Hypothalamus (tissue), 51 donors: ENCODE measurements at regions not wholly inside any gene's neighbourhood (a gene's known extent, or its start where the extent isn't known, plus 50 kb on each side); places are given as distances from the start of the nearest gene placed in this dataset.
"Not testable (repeated sequence)": the region's sequence is repeated elsewhere in the genome, so short reads cannot be mapped to it uniquely, and the experiment has no call there.

Source experiments
- DNase-seq, 51 donors: peaks; one replicate each; lab custom pipeline; 2025; lab: John Stamatoyannopoulos, UW

GRCh38 chr9:2277133-2277532 lies 262.0 kb downstream of the SMARCA2 start:
- DNase-seq = not testable (repeated sequence)

DNA sequence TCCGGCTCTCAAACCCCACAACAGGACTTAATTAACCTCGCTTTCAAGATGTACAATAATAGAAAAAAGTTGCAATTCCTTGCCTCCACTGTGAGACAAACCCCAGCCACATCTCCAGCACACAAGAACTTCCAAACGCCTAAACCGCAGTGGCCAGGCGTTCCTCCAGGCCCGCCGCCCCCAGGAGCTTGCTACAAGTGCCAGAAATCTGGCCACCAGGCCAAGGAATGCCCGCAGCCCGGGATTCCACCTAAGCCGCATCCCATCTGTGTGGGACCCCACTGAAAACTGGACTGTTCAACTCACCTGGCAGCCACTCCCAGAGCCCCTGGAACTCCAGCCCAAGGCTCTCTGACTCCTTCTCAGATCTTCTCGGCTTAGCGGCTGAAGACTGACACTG lies 262.5 kb downstream of the SMARCA2 start:
- not testable (repeated sequence) for DNase-seq

DNA sequence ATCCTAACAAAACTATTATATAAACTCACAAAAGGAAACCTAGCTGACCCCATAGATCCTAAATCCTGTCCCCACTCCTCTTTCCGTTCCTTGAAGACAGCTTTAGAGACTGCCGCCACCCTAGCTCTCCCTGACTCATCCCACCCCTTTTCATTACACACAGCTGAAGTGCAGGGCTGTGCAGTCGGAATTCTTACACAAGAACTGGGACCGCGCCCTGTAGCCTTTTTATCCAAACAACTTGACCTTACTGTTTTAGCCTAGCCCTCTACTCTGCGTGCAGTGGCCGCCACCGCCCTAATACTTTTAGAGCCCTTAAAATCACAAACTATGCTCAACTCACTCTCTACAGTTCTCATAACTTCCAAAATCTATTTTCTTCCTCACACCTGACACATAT lies 264.0 kb downstream of the SMARCA2 start:
- not testable (repeated sequence) for DNase-seq

DNA sequence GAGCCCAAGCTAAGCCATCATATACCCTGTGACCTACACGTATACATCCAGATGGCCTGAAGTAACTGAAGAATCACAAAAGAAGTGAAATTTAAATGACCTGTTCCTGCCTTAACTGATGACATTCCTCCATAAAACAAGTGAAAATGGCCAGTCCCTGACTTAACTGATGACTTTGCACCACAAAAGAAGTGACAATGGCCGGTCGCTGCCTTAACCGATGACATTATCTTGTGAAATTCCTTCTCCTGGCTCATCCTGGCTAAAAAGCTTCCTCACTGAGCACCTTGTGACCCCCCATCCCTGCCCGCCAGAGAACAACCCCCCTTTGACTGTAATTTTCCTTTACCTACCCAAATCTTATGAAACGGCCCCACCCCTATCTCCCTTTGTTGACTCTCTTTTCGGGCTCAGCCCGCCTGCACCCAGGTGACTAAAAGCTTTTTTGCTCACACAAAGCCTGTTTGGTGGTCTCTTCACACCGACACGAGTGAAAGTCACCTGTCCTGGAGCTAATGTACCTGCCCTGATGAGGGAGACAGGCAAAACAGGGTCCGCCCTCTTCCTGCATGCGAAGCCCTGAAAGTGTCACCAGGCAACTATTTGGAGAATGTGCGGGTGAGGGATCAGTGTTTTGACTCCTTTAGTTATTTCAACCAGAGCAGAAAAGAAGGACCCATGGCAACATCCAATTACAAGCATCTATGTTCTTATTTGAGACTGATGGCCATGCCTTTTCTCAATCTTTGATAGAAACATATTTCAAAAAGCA lies 266.1 kb downstream of the SMARCA2 start:
- no peak for DNase-seq

DNA sequence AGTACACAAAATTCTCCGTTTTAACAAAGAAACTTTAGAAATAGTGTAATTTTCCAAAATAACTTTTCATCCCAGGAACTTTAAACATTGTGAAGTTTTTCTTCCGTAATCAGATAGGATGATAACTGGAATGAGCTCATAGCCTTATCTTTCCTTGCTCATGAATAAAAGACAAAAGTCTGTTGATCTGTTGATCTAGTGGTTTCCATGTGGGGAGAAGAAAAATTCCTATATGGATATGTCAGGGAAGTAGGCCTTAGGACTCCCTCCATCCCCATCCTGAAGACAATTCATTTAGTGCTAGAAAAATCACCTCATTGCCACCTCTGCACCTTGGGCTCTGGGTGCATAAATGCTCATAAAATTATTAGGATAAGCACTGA lies 266.6 kb downstream of the SMARCA2 start:
- DNase-seq = no peak

DNA sequence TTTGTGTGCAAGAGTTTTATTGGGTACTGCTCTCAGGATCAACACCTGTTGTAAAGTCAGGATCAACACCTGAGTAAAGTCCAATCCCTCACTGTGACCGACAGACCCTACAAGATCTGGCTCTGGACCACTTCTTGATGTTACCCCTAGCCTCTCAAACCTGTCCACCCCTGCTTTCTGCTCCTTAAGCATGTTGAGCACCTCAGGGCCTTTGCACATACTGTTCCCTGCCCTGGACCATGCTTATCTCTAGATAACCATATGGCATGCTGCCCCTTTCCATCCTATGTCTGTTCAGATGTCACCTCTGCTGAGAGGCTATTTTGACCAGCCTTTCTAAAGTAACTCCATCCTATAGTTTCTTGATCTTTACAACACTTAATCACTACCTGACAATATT lies 269.6 kb downstream of the SMARCA2 start:
- DNase-seq = no peak

- no peak for DNase-seq
These were observed 270.5 kb downstream of the SMARCA2 start for GRCh38 chr9:2285416-2286332.

- no peak for DNase-seq
These were observed 271.2 kb downstream of the SMARCA2 start for GRCh38 chr9:2286333-2286705.

- no peak for DNase-seq
These were observed 271.8 kb downstream of the SMARCA2 start for GRCh38 chr9:2286825-2287455.

DNA sequence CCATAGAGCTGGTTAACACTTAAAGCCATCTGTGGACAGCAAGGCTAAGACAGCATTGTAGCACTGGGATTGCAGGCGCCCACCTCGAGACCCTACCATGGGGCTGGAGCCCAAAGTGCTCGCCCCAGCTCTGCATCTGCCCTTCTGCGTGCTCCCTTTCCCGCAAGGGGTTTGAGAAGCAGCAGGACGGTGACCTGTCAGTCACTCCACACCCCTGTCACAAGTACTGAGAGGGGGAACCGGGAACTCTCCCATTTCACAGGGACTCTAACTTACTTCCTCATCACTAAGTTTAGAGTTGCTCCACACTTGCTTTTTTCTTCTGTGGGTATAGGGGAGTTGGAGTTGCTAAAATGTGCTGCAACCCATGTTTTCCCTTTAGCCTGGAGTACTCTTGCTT lies 273.2 kb downstream of the SMARCA2 start:
- DNase-seq = no peak

- DNase-seq = peak in 2 of 51 donors; percentile 6 to 17
These were observed 274.1 kb downstream of the SMARCA2 start for GRCh38 chr9:2289263-2289662.

DNA sequence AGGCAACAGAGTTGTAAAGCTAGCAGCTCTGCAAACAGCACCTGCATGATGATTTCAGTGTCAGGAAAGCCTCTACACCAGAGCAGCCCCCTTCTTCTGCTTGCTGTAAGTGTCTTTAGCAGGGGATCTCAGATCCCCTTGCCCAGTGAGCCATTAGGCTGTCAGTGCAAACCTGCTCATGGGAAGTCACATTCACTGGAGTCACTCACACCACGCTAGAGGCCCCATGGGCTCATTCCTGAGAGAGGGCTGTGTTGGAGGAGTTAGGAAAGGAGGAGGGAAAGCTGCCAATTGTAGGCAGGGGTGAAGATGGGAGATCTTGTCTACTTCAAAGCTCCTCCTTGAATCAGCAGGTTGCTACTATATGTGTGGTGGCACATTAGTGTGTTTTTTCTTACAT lies 275.2 kb downstream of the SMARCA2 start:
- DNase-seq = no peak

GRCh38 chr9:2291980-2292704 lies 277.0 kb downstream of the SMARCA2 start:
- DNase-seq = no peak

DNA sequence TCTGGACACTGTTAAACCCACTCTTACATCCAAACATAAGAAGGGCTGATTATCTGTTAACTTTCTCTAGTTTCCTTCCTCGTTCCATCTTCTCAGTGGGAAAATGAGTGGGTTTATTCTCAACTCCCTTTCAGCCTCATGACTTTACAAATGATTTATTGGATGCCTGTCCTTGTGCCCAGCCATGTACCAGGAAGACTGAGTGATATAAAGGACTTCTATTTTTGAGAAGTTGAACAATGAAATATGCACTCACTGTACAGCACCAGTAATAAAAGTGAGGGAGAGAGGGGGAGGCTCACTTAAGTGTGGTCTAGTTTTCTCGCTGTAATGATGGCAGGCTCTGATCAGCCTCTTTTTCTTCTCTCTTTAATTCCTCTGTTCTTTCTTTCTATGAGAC lies 277.6 kb downstream of the SMARCA2 start:
- no peak for DNase-seq

DNA sequence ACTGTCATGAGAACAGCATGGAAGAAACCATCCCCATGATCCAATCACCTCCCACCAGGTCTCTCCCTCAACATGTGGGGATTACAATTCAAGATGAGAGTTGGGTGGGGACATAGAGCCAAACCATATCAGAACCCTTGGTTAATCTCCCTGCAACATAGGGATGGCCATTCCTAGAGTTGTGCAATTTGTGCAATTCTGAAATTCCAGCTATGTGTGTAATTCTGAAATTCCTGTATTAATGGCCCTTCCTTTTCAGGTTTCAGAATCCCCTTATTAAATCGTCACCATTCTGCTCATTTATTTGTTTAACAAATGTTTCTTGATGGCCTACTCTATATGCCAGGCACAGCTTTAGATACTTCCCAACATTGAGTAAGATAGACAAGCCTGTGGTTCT lies 282.6 kb downstream of the SMARCA2 start:
- DNase-seq = no peak

- DNase-seq = no peak
These were observed 283.1 kb downstream of the SMARCA2 start for GRCh38 chr9:2298217-2298616.

DNA sequence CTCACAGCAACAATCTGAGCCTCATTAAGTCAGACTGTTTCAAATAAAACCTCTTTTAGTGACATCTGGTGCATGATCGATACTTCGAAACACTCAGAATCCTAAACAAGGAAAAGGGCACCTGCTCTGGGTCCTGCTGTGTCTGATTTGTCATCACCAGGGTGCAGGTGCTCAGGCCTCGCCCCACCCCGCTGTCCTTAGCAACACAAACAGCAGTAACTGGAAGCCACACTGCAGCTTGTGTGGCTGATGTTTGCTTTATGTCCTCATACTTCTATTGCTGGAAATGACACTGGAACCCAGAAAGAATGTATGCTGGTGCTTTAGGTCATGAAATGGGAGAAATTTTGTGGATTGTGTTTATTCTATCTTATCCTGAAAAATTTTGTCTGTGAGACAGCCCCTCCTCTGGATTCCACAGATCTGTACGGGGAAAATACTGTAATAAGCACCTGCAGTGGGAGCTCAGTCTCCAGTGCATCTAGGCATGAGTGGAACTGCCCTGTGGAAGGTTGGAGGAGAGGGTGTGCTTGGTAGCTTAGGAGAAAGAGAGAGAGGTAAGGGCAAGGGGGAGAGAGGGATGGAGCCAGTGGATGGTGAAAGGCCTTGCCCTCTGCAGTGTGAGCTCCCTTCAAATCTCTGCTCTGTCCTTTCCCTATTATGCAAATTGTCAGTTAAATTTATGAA lies 284.2 kb downstream of the SMARCA2 start:
- DNase-seq = peak in 1 of 51 donors; percentile 22

GRCh38 chr9:2299843-2300205 lies 284.7 kb downstream of the SMARCA2 start:
- peak in 1 of 51 donors; percentile 23 for DNase-seq

GRCh38 chr9:2300325-2300724 lies 285.2 kb downstream of the SMARCA2 start:
- no peak for DNase-seq

GRCh38 chr9:2302606-2303005 lies 287.5 kb downstream of the SMARCA2 start:
- DNase-seq = no peak
